Keratinocyte (primary cell): ENCODE measurements at regions not wholly inside any gene's neighbourhood (a gene's known extent, or its start where the extent isn't known, plus 50 kb on each side); places are given as distances from the start of the nearest gene placed in this dataset.

ENCODE experiments used
- DNase-seq: peaks from one replicate; pipeline ENCODE4 v3.0.0-alpha.2; 2011; ENCODE audit warnings: low read depth, missing footprints, low spot score
- FAIRE-seq: peaks from 2 replicates; lab custom pipeline; 2011; peaks lifted over from hg19 to GRCh38; lab: Jason Lieb, UNC
- H2AFZ ChIP-seq: 2 replicates; pipeline ENCODE4 v1.6.0; 2012; ENCODE audit warnings: low read length, control low read depth, inconsistent platforms; ENCODE audit not compliant: control insufficient read depth
- H3K27ac ChIP-seq: 2 replicates; pipeline ENCODE4 v1.5.1; 2011; ENCODE audit warnings: low read length; ENCODE audit not compliant: control insufficient read depth, insufficient read depth
- H3K27me3 ChIP-seq: 3 replicates; pipeline ENCODE4 v1.6.0; 2011; ENCODE audit warnings: low read length; ENCODE audit not compliant: control insufficient read depth, insufficient read depth; ENCODE audit errors: extremely low read depth
- H3K36me3 ChIP-seq, 2 experiments: 2 replicates in 1 of 2; 3 replicates in 1 of 2; pipeline ENCODE4 v1.5.1; 2011; ENCODE audit warnings: low read length in 2 of 2, mild to moderate bottlenecking in 1 of 2; ENCODE audit not compliant: control insufficient read depth in 2 of 2, insufficient read depth in 2 of 2; ENCODE audit errors: extremely low read depth in 1 of 2
- H3K4me1 ChIP-seq: 3 replicates; pipeline ENCODE4 v1.5.1; 2011; ENCODE audit warnings: low read length; ENCODE audit not compliant: control insufficient read depth, insufficient read depth; ENCODE audit errors: extremely low read depth
- H3K4me2 ChIP-seq: 3 replicates; pipeline ENCODE4 v1.6.0; 2011; ENCODE audit warnings: low read depth, low read length; ENCODE audit not compliant: control insufficient read depth, insufficient read depth; ENCODE audit errors: extremely low read depth
- H3K4me3 ChIP-seq, 3 experiments: fragments of 200-600 bp in 1 of 3; sonication (generic) in 1 of 3; 2 replicates in 2 of 3; 3 replicates in 1 of 3; pipeline ENCODE4 v1.5.1; 2011 to 2016; ENCODE audit warnings: low read length in 3 of 3, mild to moderate bottlenecking in 3 of 3, control low read depth in 2 of 3, inconsistent platforms in 1 of 3, low read depth in 1 of 3, mixed read lengths in 1 of 3, mixed run types in 1 of 3, moderate library complexity in 1 of 3; ENCODE audit not compliant: control insufficient read depth in 2 of 3, insufficient read depth in 2 of 3; ENCODE audit errors: extremely low read depth in 1 of 3
- H3K79me2 ChIP-seq: 2 replicates; pipeline ENCODE4 v1.6.0; 2012; ENCODE audit warnings: low read length; ENCODE audit not compliant: control insufficient read depth, insufficient read depth
- H3K9ac ChIP-seq: 3 replicates; pipeline ENCODE4 v1.6.0; 2011; ENCODE audit warnings: low read length; ENCODE audit not compliant: control insufficient read depth, insufficient read depth; ENCODE audit errors: extremely low read depth
- H3K9me1 ChIP-seq: 3 replicates; pipeline ENCODE4 v1.6.0; 2011; ENCODE audit warnings: low read length; ENCODE audit not compliant: control insufficient read depth, insufficient read depth; ENCODE audit errors: extremely low read depth
- H3K9me3 ChIP-seq: 2 replicates; pipeline ENCODE4 v1.5.1; 2012; ENCODE audit warnings: low read depth, low read length; ENCODE audit not compliant: control insufficient read depth
- H4K20me1 ChIP-seq: 3 replicates; pipeline ENCODE4 v1.6.0; 2011; ENCODE audit warnings: low read length; ENCODE audit not compliant: control insufficient read depth, insufficient read depth; ENCODE audit errors: extremely low read depth
- CTCF ChIP-seq, 3 experiments: IDR thresholded peaks in 1 of 3; conservative IDR thresholded peaks in 1 of 3; optimal IDR thresholded peaks in 1 of 3; 2 replicates in 2 of 3; 3 replicates in 1 of 3; pipeline versions ENCODE3 to v1.5.1; 2011; ENCODE audit warnings: low read length in 3 of 3, mild to moderate bottlenecking in 3 of 3, moderate library complexity in 2 of 3, control low read depth in 1 of 3, inconsistent platforms in 1 of 3; ENCODE audit not compliant: insufficient read depth in 2 of 3; ENCODE audit errors: extremely low read depth in 1 of 3
- EZH2 ChIP-seq: IDR thresholded peaks from one replicate; pipeline ENCODE4 v1.6.1; 2012; ENCODE audit warnings: inconsistent platforms, mild to moderate bottlenecking, low read length, moderate library complexity
- dilution Hi-C: fragments of 300-500 bp; cut with MboI; formaldehyde crosslinking; loops from one replicate; pipeline ENCODE4 v1.7.0; 2020; ENCODE audit warnings: low sequenced_read_pairs; ENCODE audit not compliant: extremely low pct_ligation_motif_present

GRCh38 chr2:8517850-8518498 is 163.9 kb upstream of the ID2 start:
- dilution Hi-C loops: no loop called here
- H4K20me1 ChIP-seq: no peaks in the 10 kb centered on the region
- H2AFZ ChIP-seq: no peak overlapping the region
- no peak overlapping the region for H3K27ac ChIP-seq
- DNase-seq (no peak), FAIRE-seq (no peak)
- no peaks in the 10 kb centered on the region for H3K36me3 ChIP-seq
- peaks cover 8% of the 10 kb centered on the region for H3K4me1 ChIP-seq
- TF ChIP-seq EZH2 (no peak), CTCF (optimal IDR thresholded peaks at IDR 0.05 in 1 of 3, IDR thresholded peaks at IDR 0.05 in 1 of 3, conservative IDR thresholded peaks at IDR 0.05 in 1 of 3; ENCODE audit: extremely low read depth in 1 of 3, insufficient read depth in 2 of 3, low read length in 3 of 3) (no peak)
- H3K4me2 ChIP-seq: no peak overlapping the region
- peaks cover 4% of the 10 kb centered on the region for H3K27me3 ChIP-seq
- H3K4me3 ChIP-seq: no peak overlapping the region
- H3K79me2 ChIP-seq: no peaks in the 10 kb centered on the region
- no peaks in the 10 kb centered on the region for H3K9me1 ChIP-seq
- H3K9ac ChIP-seq: no peak overlapping the region
- H3K9me3 ChIP-seq: no peaks in the 10 kb centered on the region

- peaks cover 10% of the 10 kb centered on the region for H3K4me1 ChIP-seq
- H3K4me3 ChIP-seq: no peak overlapping the region
- DNase-seq (no peak), FAIRE-seq (no peak)
- H3K9ac ChIP-seq: no peak overlapping the region
- H3K79me2 ChIP-seq: no peaks in the 10 kb centered on the region
- no peak for TF ChIP-seq EZH2
- TF ChIP-seq CTCF (optimal IDR thresholded peaks at IDR 0.05 in 1 of 3, IDR thresholded peaks at IDR 0.05 in 1 of 3, conservative IDR thresholded peaks at IDR 0.05 in 1 of 3; ENCODE audit: extremely low read depth in 1 of 3, insufficient read depth in 2 of 3, low read length in 3 of 3): no peak
- H3K4me2 ChIP-seq: no peak overlapping the region
- peaks cover 2% of the 10 kb centered on the region for H3K9me1 ChIP-seq
- peaks cover 4% of the 10 kb centered on the region for H3K27me3 ChIP-seq
- H3K9me3 ChIP-seq: no peaks in the 10 kb centered on the region
- dilution Hi-C loops: no loop called here
- H4K20me1 ChIP-seq: no peaks in the 10 kb centered on the region
- no peaks in the 10 kb centered on the region for H3K36me3 ChIP-seq
- no peak overlapping the region for H3K27ac ChIP-seq
- H2AFZ ChIP-seq: no peak overlapping the region
Observed at GRCh38 chr2:8518979-8519668, 162.7 kb upstream of the ID2 start.
